Lung (tissue), 11 donors: ENCODE measurements at regions not wholly inside any gene's neighbourhood (a gene's known extent, or its start where the extent isn't known, plus 50 kb on each side); places are given as distances from the start of the nearest gene placed in this dataset.
"Not testable (repeated sequence)": the region's sequence is repeated elsewhere in the genome, so short reads cannot be mapped to it uniquely, and the experiment has no call there.

Experiments used
- ATAC-seq: fragments of 200-7000 bp; cut with Tn5 transposase; one replicate; pipeline ENCODE4 v1.9.1; 2020; ENCODE audit warnings: moderate number of reproducible peaks; ENCODE audit not compliant: insufficient read depth, low FRiP score
- DNase-seq, 3 donors: peaks; one replicate each; pipeline ENCODE4 v3.0.0-alpha.2; 2013 to 2017
- H3K27ac ChIP-seq, 2 donors: one replicate each; pipeline ENCODE4 v1.5.1; 2013; ENCODE audit warnings: mild to moderate bottlenecking in 2 of 2, moderate library complexity in 2 of 2, control low read depth in 1 of 2, inconsistent platforms in 1 of 2, low read depth in 1 of 2, low read length in 1 of 2
- H3K27me3 ChIP-seq, 3 donors: one replicate each; pipeline ENCODE4 v1.5.1; 2013; ENCODE audit warnings: low read length in 2 of 3; ENCODE audit not compliant: control insufficient read depth in 3 of 3, insufficient read depth in 3 of 3
- H3K36me3 ChIP-seq, 4 donors: one replicate each; pipeline ENCODE4 v1.5.1; 2013; ENCODE audit warnings: low read length in 4 of 4, mild to moderate bottlenecking in 1 of 4, moderate library complexity in 1 of 4; ENCODE audit not compliant: control insufficient read depth in 4 of 4, insufficient read depth in 4 of 4
- H3K4me1 ChIP-seq, 5 donors: one replicate each; pipeline ENCODE4 v1.5.1; 2013; ENCODE audit warnings: low read length in 5 of 5, mild to moderate bottlenecking in 2 of 5, moderate library complexity in 1 of 5; ENCODE audit not compliant: control insufficient read depth in 5 of 5, insufficient read depth in 5 of 5
- H3K4me3 ChIP-seq: one replicate; pipeline ENCODE4 v1.5.1; 2013; ENCODE audit warnings: mild to moderate bottlenecking, control low read depth, moderate library complexity
- H3K9ac ChIP-seq, 2 donors: one replicate each; pipeline ENCODE4 v1.5.1; 2013; ENCODE audit warnings: low read length in 2 of 2, control low read depth in 1 of 2; ENCODE audit not compliant: insufficient read depth in 1 of 2
- H3K9me3 ChIP-seq, 4 donors: one replicate each; pipeline ENCODE4 v1.5.1; 2013; ENCODE audit warnings: low read length in 3 of 4, mild to moderate bottlenecking in 1 of 4, moderate library complexity in 1 of 4; ENCODE audit not compliant: control insufficient read depth in 4 of 4, insufficient read depth in 3 of 4
- CTCF ChIP-seq: IDR thresholded peaks from 2 replicates; pipeline ENCODE4 v1.5.1; 2012; ENCODE audit warnings: mild to moderate bottlenecking; ENCODE audit errors: control extremely low read depth, extremely low read depth
- WGBS, 2 donors: extraction: QIAGEN DNeasy Blood & Tissue Kit; methylation state at CpG; one replicate each; pipeline ENCODE4 v1.1.7; 2013; 5-methylcytosine and 5-hydroxymethylcytosine counted together
- donor health status: control.
- donor health status: control.
- donor health status: Bipolar disorder and iron deficiency.
- donor health status: healthy.
- donor health status: DM: yes; HTN: yes; CAD: no.

GRCh38 chr5:67985686-67986387, 229.7 kb upstream of the PIK3R1 start:
- Histone ChIP-seq H3K4me3 (no peak overlapping the region), H3K27me3 (no peaks in the 10 kb centered on the region), H3K4me1 (peaks cover 0 to 15% (median 3%) of the 10 kb centered on the region in 5 donors), H3K27ac (no peak overlapping the region), H3K9ac (no peak overlapping the region), H3K36me3 (no peaks in the 10 kb centered on the region), H3K9me3 (no peaks in the 10 kb centered on the region)
- no peak for TF ChIP-seq CTCF
- no peak for ATAC-seq
- no peak for DNase-seq
- 77 to 78% methylated on average over 3 of the region's 3 CpGs for WGBS, 2 donors

- DNase-seq (no peak), ATAC-seq (no peak)
- Histone ChIP-seq H3K9me3 (no peaks in the 10 kb centered on the region), H3K27me3 (no peaks in the 10 kb centered on the region), H3K4me3 (no peak overlapping the region), H3K36me3 (no peaks in the 10 kb centered on the region), H3K27ac (no peak overlapping the region), H3K9ac (no peak overlapping the region), H3K4me1 (peaks cover 0 to 17% (median 3%) of the 10 kb centered on the region in 5 donors)
- WGBS, 2 donors = 90 to 100% methylated on average over 2 of the region's 2 CpGs
- no peak for TF ChIP-seq CTCF
Measured at GRCh38 chr5:67984546-67984945, 231.0 kb upstream of the PIK3R1 start.

- H3K27me3 ChIP-seq = no peaks in the 10 kb centered on the region
- no peak for ATAC-seq
Measured at GRCh38 chr5:67983251-67984110, 232.1 kb upstream of the PIK3R1 start.

GRCh38 chr5:67982160-67982559, 233.4 kb upstream of the PIK3R1 start:
- H3K36me3 ChIP-seq, DNase-seq, H3K9me3 ChIP-seq, H3K27ac ChIP-seq, H3K27me3 ChIP-seq, ATAC-seq, H3K4me3 ChIP-seq, H3K9ac ChIP-seq: not testable (repeated sequence)
- peaks cover 0 to 26% (median 0%) of the 10 kb centered on the region in 5 donors for H3K4me1 ChIP-seq
- 92 to 93% methylated on average over 4 of the region's 4 CpGs for WGBS, 2 donors

More at GRCh38 chr5:67983251-67984110, 232.1 kb upstream of the PIK3R1 start:
- Histone ChIP-seq H3K4me1 (peaks cover 0 to 12% (median 0%) of the 10 kb centered on the region in 5 donors), H3K9ac (no peak overlapping the region), H3K9me3 (no peaks in the 10 kb centered on the region), H3K36me3 (no peaks in the 10 kb centered on the region), H3K4me3 (no peak overlapping the region), H3K27ac (no peak overlapping the region)
- 66 to 82% methylated on average over 7 of the region's 7 CpGs for WGBS, 2 donors
- TF ChIP-seq CTCF = no peak
- no peak for DNase-seq
